ENCODE measurements at regions not wholly inside any gene's neighbourhood (a gene's known extent, or its start where the extent isn't known, plus 50 kb on each side); places are given as distances from the start of the nearest gene placed in this dataset.

DNA sequence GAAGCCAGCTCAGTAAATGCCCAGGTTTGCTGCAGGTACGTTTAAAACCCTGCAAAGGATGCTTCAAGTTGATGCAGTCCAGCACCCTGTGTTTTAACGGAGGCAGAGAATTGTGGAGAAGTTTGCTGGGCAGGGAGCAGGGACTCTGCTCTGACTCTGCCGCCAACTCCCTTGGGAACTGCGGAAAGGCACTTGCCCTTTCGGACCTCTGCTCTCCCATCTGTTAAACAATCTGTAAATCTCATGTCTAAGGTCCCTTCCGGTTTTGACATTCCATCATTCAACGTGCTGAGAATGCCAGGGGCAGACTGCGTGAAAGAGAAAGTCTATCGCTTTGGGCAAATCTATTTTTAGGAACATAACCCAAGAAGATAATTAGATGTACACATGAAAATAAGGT, 184.5 kb downstream of the OPA1 start:
- no peak overlapping the region for H3K27ac ChIP-seq
- peaks cover under 1 to 21% (median 12%) of the 10 kb centered on the region in 4 donors for H3K4me1 ChIP-seq
- H3K36me3 ChIP-seq = no peaks in the 10 kb centered on the region
- peaks cover 0 to 12% (median 3%) of the 10 kb centered on the region in 3 donors for H3K27me3 ChIP-seq
- TF ChIP-seq POLR2AphosphoS5 (IDR thresholded peaks at IDR 0.05) (no peak), EP300 (IDR thresholded peaks at IDR 0.05) (no peak), CTCF (IDR thresholded peaks at IDR 0.05) (no peak), POLR2A (IDR thresholded peaks at IDR 0.05) (no peak)
- intact Hi-C loops (cut with DNase I; ENCODE audit: low total_unique reads) = loop anchor here (5.0 kb wide), 1 partner anchor 540 kb away; no protein-coding TSS in a partner anchor
- H3K4me3 ChIP-seq = no peak overlapping the region
- 41 to 72% (median 55%) methylated on average over 9 of the region's 9 CpGs for WGBS, 5 donors
- no peaks in the 10 kb centered on the region for H3K9me3 ChIP-seq
- DNase-seq = peak in 1 of 2 donors; percentile 29

GRCh38 chr3:193778676-193779075, 185.7 kb downstream of the OPA1 start:
- H3K4me1 ChIP-seq = peaks cover 7 to 29% (median 13%) of the 10 kb centered on the region in 4 donors
- DNase-seq = no peak
- H3K27ac ChIP-seq = no peak overlapping the region
- H3K27me3 ChIP-seq = peaks cover 0 to 12% (median 3%) of the 10 kb centered on the region in 3 donors
- H3K36me3 ChIP-seq = no peaks in the 10 kb centered on the region
- intact Hi-C loops (cut with DNase I; ENCODE audit: low total_unique reads) = loop anchor here (5.0 kb wide), 1 partner anchor 539 kb away; no protein-coding TSS in a partner anchor
- no peak overlapping the region for H3K4me3 ChIP-seq
- no peaks in the 10 kb centered on the region for H3K9me3 ChIP-seq
- TF ChIP-seq POLR2AphosphoS5 (IDR thresholded peaks at IDR 0.05) = no peak
- no peak for TF ChIP-seq POLR2A (IDR thresholded peaks at IDR 0.05)
- no peak for TF ChIP-seq EP300 (IDR thresholded peaks at IDR 0.05)
- TF ChIP-seq CTCF (IDR thresholded peaks at IDR 0.05) = no peak
- 80 to 90% (median 88%) methylated on average over 10 of the region's 10 CpGs for WGBS, 5 donors

DNA sequence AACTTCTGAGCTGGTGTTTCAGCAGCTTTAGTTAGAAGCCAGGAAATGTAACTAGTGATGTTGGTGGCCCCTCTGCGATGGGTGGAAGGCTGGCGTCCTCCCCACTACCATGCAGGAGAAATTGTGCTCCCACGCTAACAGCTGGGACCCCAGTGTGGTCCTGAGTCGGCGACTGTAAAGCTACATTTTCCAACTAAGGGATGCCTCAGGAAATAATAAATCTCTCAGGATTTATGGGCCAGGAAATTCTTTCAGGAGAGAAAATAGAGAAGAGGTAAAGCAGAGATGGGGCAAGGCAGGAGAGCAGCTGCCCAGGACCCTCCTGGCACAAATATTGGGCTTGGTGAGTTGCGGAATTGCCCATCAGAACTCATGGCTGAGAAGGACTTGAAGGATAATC, 186.9 kb downstream of the OPA1 start:
- intact Hi-C loops (cut with DNase I; ENCODE audit: low total_unique reads) = loop anchor here (5.0 kb wide), 1 partner anchor 537 kb away; no protein-coding TSS in a partner anchor
- Histone ChIP-seq H3K27ac (no peak overlapping the region), H3K4me1 (peaks cover 7 to 29% (median 13%) of the 10 kb centered on the region in 4 donors), H3K9me3 (no peaks in the 10 kb centered on the region), H3K4me3 (no peak overlapping the region), H3K27me3 (peaks cover 0 to 8% (median 3%) of the 10 kb centered on the region in 3 donors), H3K36me3 (no peaks in the 10 kb centered on the region)
- WGBS, 5 donors = 79 to 82% (median 79%) methylated on average over 6 of the region's 6 CpGs
- no peak for TF ChIP-seq CTCF (IDR thresholded peaks at IDR 0.05)
- no peak for TF ChIP-seq POLR2A (IDR thresholded peaks at IDR 0.05)
- TF ChIP-seq EP300 (IDR thresholded peaks at IDR 0.05) = no peak
- TF ChIP-seq POLR2AphosphoS5 (IDR thresholded peaks at IDR 0.05) = no peak
- no peak for DNase-seq

GRCh38 chr3:193780397-193780796, 187.4 kb downstream of the OPA1 start:
- intact Hi-C loops (cut with DNase I; ENCODE audit: low total_unique reads) = no loop called here
- TF ChIP-seq EP300 (IDR thresholded peaks at IDR 0.05) (no peak), POLR2A (IDR thresholded peaks at IDR 0.05) (no peak)
- DNase-seq = no peak

GRCh38 chr3:193780810-193781478, 187.9 kb downstream of the OPA1 start:
- H3K36me3 ChIP-seq = no peaks in the 10 kb centered on the region
- peak overlapping the region in 3 of 5 donors; percentile 67 to 69 (median 68) for H3K27ac ChIP-seq
- H3K4me3 ChIP-seq = no peak overlapping the region
- H3K27me3 ChIP-seq = peaks cover 0 to 8% (median 0%) of the 10 kb centered on the region in 3 donors
- 19 to 23% (median 22%) methylated on average over 9 to 11 of the region's 11 CpGs for WGBS, 5 donors
- H3K9me3 ChIP-seq = no peaks in the 10 kb centered on the region
- TF ChIP-seq POLR2A (IDR thresholded peaks at IDR 0.05) (no peak), POLR2AphosphoS5 (IDR thresholded peaks at IDR 0.05) (no peak), CTCF (IDR thresholded peaks at IDR 0.05) (peak in 5 of 7 experiments; percentile 57 to 74 (median 69))
- H3K4me1 ChIP-seq = peaks cover 7 to 29% (median 13%) of the 10 kb centered on the region in 4 donors
- peak; percentile 70 to 93 for DNase-seq
- intact Hi-C loops (cut with DNase I; ENCODE audit: low total_unique reads) = no loop called here

More at GRCh38 chr3:193780397-193780796, 187.4 kb downstream of the OPA1 start:
- Histone ChIP-seq H3K27ac (peak overlapping the region in 1 of 5 donors; percentile 67), H3K4me3 (no peak overlapping the region), H3K4me1 (peaks cover 7 to 29% (median 13%) of the 10 kb centered on the region in 4 donors), H3K9me3 (no peaks in the 10 kb centered on the region), H3K36me3 (no peaks in the 10 kb centered on the region), H3K27me3 (peaks cover 0 to 8% (median 3%) of the 10 kb centered on the region in 3 donors)
- WGBS, 5 donors = 41 to 68% (median 63%) methylated on average over 8 of the region's 8 CpGs

All from stomach (tissue), 8 donors.